ENCODE measurements at regions not wholly inside any gene's neighbourhood (a gene's known extent, or its start where the extent isn't known, plus 50 kb on each side); places are given as distances from the start of the nearest gene placed in this dataset.

DNA sequence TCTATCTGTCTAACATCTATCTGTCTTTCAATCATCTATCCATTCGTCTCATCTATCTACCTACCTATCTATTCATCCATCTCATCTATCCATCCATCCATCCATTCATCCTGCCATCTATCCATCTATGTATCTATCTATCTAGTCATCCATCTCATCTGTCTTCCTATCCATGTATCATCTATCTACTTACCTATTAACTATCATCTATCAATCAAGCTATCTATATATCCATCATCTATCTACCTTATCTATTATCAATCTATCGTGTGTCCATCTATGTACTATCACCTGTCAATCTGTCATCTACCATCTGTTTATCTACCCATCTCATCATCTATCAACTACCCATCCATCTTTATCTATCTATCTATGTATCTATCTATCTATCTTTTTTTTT is 217.7 kb downstream of the CRLF2 start:
- TF ChIP-seq, protein P1, sequence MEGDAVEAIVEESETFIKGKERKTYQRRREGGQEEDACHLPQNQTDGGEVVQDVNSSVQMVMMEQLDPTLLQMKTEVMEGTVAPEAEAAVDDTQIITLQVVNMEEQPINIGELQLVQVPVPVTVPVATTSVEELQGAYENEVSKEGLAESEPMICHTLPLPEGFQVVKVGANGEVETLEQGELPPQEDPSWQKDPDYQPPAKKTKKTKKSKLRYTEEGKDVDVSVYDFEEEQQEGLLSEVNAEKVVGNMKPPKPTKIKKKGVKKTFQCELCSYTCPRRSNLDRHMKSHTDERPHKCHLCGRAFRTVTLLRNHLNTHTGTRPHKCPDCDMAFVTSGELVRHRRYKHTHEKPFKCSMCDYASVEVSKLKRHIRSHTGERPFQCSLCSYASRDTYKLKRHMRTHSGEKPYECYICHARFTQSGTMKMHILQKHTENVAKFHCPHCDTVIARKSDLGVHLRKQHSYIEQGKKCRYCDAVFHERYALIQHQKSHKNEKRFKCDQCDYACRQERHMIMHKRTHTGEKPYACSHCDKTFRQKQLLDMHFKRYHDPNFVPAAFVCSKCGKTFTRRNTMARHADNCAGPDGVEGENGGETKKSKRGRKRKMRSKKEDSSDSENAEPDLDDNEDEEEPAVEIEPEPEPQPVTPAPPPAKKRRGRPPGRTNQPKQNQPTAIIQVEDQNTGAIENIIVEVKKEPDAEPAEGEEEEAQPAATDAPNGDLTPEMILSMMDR (IDR thresholded peaks at IDR 0.05), result no peak
- TF ChIP-seq POLR2A (IDR thresholded peaks at IDR 0.05), result no peak

All from adrenal gland (tissue), 5 donors.